Erythroblast (primary cell): ENCODE measurements at regions not wholly inside any gene's neighbourhood (a gene's known extent, or its start where the extent isn't known, plus 50 kb on each side); places are given as distances from the start of the nearest gene placed in this dataset.
"Not testable (repeated sequence)": the region's sequence is repeated elsewhere in the genome, so short reads cannot be mapped to it uniquely, and the experiment has no call there.

Experiments
- DNase-seq, 2 experiments: peaks; one replicate each; lab custom pipeline; 2025; lab: John Stamatoyannopoulos, UW
- GATA1 ChIP-seq: IDR thresholded peaks from 2 replicates; pipeline ENCODE4 v1.6.1; 2011; ENCODE audit warnings: low read depth, mild to moderate bottlenecking, control low read depth, low read length, moderate library complexity
- POLR2A ChIP-seq: IDR thresholded peaks from 2 replicates; pipeline ENCODE4 v1.6.1; 2011; ENCODE audit warnings: mild to moderate bottlenecking, low read length

DNA sequence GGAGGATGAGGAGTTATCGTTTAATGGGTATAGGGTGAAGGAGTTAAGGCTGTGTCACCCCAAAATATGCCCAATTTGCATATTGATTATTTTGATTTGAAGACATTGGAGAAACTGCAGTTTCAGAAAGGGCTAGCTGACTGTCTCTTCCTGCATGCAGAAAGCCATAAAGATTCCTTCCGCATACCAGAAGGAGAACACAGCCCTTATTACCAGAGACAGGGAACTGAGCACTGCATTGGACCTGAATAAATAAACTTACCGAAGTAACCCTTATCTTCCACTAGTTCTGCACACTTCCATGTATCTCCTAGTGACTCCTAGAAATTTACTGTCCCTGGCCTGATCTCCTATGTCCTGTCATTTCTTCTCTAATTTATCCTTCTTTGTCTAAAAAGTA lies 821.9 kb upstream of the AUTS2 start:
- no peak for DNase-seq
- no peak for TF ChIP-seq GATA1
- no peak for TF ChIP-seq POLR2A

DNA sequence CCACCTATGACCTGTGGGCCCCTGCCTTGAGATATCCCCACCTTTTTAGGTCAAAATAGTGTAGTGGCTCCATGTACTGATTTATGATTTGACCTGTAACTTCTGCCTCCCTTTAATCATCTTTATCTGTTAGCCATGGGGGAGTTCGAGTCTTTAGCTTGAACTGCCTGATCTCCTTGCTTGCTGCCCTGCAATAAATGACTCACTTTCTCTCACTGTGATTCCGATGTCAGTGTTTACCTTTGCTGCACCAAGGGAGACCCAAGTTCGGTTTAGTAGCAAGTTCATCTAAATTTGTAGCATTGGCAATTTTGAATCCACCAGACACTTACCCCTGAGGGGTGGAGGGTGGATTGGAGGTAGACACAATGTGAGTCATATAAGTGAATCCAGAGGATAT lies 814.6 kb upstream of the AUTS2 start:
- no peak for DNase-seq
- TF ChIP-seq POLR2A, result no peak
- no peak for TF ChIP-seq GATA1

DNA sequence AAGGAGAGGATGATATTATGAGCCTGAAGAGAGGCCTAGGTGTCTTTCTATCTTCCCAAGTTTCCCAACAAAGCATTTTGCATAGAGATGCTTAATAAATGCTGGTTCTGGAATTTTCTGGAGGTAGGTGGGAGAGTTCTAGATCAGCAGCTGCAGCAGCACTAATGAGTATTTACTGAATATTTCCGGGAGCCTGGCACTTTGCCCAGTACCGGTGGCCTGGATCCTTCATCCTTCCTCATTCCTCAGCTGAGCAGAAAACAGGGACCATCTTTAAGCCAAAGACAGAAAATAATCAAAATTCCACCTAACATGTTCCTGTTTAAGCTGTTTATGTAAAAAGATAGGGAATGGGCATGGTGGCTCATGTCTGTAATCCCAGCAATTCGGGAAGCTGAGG lies 813.2 kb upstream of the AUTS2 start:
- TF ChIP-seq POLR2A (no peak), GATA1 (no peak)
- DNase-seq, result no peak

DNA sequence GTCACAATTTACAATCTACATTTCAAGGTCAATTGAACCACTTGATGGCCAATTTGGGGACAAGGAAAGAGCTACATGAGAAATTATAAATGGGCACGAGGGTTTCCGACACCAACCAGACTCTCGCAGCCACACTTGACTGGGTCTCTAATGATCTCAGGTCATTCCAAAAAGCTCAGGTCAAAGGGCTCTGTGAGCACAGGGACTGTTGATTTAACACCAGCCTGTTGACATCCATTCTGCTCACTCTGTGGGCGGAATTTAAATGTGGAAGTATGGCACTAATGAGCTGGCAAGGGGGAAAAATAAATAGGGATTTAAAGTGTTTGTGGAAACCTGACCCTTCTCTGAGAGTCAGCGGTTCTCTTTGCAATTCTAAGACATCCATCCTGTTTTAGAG lies 810.7 kb upstream of the AUTS2 start:
- no peak for DNase-seq
- TF ChIP-seq POLR2A (no peak), GATA1 (no peak)

DNA sequence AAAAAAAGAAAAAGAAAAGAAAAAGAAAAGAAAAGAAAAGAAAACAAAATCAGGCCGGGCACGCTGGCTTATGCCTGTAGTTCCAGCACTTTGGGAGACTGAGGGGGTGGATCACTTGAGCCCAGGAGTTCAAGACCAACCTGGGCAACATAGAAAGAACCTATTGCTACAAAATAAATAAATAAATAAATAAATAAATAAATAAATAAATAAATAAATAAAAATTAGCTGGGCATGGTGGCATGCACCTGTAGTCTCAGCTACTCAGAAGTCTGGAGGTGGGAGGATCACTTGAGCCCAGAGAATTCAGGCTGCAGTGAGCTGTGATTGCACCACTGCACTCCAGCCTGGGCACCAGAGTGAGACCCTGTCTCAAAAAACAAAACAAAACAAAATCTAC lies 809.7 kb upstream of the AUTS2 start:
- DNase-seq, result not testable (repeated sequence)

DNA sequence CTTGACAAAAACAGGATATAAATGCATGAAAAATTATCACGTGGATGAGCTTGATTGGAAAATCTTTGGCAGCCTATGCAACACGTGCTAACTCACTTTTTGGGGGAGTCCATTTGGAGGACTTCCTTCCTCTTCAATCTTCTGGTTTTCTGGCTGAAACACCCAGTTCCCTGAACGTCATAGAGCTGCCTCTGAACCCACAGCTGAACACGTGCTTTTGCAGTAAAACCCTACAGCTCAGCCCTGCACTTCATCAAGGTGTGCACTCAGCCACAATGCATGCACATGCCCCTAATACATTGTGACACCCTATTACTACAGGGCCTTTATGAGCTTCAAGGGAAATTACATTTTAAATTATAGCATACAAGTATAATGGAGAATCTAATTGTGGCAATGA lies 808.7 kb upstream of the AUTS2 start:
- TF ChIP-seq POLR2A (no peak), GATA1 (no peak)
- no peak for DNase-seq

DNA sequence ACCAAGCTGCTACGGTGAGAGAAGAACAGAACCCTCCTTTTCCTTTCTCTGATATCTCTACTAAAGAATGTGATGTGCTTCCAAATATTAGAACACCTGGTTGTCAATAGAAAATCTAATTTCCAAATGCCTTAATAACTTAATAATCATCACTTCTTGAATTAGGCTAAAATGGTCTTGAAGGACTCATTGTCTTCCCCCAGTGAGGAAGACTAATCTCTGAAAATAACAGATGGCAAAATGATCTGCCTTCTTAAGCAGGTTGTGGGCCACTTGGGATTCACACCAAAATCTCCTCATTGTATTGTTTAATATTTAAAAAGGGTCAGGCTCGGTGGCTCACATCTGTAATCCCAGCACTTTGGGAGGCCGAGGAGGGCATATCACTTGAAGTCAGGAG lies 805.9 kb upstream of the AUTS2 start:
- no peak for DNase-seq
- TF ChIP-seq POLR2A (no peak), GATA1 (no peak)

DNA sequence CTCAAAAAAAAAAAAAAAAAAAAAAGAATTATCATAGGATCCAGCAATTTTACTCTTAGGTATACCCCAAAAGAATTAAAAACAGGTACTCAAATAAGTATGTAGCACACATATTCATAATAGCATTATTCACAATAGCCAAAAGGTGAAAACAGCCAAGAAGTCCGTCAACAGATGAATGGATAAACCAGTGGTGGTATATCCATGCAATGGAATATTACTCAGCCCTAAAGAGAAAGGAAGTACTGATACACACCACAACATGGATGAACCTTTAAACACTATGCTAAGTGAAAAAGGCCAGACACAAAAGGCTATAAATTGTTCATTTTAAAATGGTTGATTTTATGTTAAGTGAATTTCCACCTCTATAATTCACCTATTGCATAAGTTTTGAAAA lies 804.8 kb upstream of the AUTS2 start:
- no peak for TF ChIP-seq POLR2A
- TF ChIP-seq GATA1, result no peak
- DNase-seq, result no peak

DNA sequence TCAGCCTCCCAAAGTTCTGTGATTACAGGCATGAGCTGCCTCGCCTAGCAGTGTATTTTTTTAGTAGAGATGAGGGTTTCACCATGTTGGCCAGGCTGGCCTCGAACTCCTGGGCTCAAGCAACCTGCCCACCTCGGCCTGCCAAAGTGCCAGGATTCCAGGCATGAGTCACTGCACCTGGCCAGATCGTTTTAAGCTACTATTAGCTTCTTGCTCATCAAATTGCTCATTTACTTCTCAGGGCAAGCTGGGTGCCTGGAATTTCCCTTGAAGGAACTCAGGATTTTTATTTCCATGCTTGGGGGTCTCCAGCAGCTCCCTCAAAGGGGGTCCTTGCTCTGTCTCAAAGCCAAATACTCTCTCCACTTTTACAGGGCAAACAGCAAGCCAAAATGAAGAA lies 798.0 kb upstream of the AUTS2 start:
- DNase-seq, result no peak
- TF ChIP-seq GATA1 (no peak), POLR2A (no peak)

DNA sequence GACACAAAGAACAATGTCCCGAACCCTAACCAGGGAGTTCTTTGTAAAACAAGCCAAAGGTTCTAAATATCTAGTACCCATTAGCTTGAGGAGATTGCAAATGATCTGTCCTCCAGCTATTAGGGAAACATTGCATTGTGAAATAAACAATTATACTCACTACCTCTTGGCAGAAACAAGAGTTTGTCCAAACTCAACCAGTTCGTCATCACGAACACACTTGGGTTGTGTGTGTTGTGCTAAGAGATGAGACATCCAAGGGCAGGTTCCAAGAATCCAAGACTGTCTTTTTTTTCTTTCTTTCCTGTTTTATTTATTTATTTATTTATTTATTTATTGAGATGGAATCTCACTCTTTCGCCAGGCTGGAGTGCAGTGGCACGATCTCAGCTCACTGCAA lies 793.1 kb upstream of the AUTS2 start:
- DNase-seq, result no peak

DNA sequence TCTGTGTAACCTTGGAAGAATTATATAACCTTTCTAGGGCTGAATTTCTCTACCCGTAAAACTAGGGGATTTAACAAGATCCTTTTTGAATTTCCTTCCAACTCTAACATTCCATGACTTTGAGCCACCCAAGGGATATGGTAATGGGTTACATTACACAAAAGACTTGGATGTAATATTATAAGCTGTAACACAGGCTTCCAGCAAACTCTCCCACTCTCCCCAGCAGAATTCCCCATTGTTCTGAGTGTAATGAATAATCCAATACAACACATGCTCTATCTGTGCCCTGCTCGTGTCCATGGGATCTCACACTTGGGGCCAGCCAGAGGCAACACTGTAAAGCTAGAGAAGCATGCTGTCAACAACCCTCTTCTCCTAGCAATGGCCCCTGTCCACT lies 790.6 kb upstream of the AUTS2 start:
- TF ChIP-seq POLR2A (no peak), GATA1 (no peak)
- no peak for DNase-seq

More for the DNA sequence above, 793.1 kb upstream of the AUTS2 start:
- TF ChIP-seq POLR2A (no peak), GATA1 (no peak)

DNA sequence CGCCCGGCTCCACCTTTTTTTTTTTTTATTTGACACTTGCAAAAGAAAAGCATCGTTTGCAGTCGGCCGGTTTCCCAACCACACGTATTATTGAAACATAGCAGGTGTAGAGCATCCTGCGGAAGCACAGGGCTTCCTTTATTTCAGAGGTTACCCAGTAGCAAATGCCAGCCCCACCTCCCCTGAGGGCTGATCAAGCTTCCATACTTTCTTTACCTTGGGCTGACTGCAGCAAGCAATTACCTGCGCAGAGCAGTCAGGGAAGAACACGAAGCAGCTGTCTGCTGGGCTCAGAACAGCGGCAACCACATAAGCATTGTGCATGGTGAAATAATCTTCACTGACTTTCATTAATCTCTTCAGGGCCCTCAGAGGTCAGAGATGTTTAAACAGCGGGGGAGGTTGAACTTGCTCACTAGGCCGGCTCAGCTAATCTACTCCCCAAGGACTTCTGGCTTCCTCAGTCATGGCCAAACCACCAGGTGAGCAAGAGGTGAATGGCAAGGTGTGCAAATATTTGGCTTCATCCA lies 784.7 kb upstream of the AUTS2 start:
- TF ChIP-seq GATA1, result no peak
- TF ChIP-seq POLR2A, result no peak
- DNase-seq, result no peak

DNA sequence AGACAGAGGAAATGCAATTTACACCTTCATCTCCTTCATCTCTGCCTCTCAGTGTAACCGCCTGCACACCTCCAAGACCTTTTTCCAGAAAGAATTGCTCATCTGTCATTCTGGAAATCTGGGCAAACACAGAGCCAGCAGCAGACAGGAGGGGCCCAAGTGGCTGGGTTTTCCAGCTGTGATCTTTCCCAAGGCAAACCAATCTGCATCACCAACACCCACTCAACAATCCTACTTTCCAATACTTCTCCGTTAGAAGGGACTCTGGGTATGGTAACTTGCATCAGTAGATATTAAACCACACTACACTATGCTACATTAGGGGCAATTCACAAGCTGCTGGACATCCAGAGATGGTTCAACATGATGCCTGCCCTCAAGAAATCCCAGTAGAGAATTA lies 781.8 kb upstream of the AUTS2 start:
- DNase-seq, result no peak
- TF ChIP-seq GATA1 (no peak), POLR2A (no peak)

DNA sequence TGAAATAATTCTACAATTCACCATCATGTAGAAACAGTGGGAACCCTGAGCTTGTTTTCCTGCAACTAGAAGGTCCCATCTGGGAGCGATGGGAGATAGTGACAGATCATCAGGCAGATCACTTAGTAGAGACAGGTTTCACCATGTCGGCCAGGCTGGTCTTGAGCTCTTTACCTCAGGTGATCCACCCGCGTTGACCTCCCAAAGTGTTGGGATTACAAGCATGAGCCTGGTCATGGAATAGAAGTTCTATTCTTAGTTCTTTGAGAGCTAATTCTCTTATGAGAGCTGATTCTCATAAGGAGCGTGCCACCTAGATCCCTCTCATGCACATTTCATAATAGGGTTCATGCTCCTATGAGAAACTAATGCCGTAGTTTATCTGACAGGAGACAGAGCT lies 778.0 kb upstream of the AUTS2 start:
- TF ChIP-seq POLR2A (no peak), GATA1 (no peak)

DNA sequence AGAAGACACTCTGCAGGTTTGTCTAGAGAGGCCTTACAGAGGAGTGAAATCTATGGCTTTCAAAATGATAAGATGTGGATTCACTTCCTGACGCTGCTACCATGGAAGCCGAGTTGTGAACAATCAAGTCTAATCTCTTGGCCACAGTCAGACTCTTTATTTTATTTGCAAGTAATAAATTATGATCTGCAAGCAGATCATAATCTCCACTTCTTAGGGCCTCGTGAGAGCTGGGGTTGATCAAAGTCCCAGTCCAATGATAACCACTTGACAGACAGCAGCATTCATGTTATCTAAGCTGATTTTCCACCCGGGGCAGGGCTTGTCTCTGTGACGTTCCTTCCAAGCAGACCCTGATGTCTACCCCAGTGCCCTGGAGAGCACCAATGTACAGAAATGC lies 776.4 kb upstream of the AUTS2 start:
- no peak for DNase-seq
- TF ChIP-seq GATA1 (no peak), POLR2A (no peak)

More for the DNA sequence above, 778.0 kb upstream of the AUTS2 start:
- no peak for DNase-seq
